ENCODE measurements at regions not wholly inside any gene's neighbourhood (a gene's known extent, or its start where the extent isn't known, plus 50 kb on each side); places are given as distances from the start of the nearest gene placed in this dataset.

DNA sequence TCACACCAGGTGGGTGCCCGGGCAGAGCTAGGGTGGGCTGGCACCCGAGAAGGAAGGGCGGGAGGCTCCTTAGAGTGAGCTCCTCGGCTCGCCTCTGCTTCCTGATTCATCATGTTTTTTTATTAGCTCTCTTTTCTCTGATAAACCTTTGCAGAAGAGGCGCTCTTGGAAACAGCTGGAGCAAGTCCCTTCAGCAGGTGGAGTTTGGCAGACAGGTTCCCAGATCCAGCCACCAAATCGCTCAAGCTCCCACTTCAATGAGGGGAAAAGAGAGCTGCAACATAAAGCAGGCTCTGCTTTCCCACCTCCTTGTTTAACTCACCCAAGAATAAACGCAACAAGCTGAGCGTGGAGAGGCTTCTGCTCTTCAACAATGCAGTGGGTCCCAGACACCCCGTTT, 244.8 kb downstream of the TSHZ3 start:
- TF ChIP-seq POLR2A (IDR thresholded peaks at IDR 0.05; ENCODE audit: low read depth, low read length) (no peak), POLR2AphosphoS5 (IDR thresholded peaks at IDR 0.05; ENCODE audit: low read depth, low read length) (no peak), TAF1 (IDR thresholded peaks at IDR 0.05; ENCODE audit: low read depth, low read length) (no peak), POU2F2 (IDR thresholded peaks at IDR 0.05; ENCODE audit: low read depth, low read length) (no peak)
